GM12891 (cell line): ENCODE measurements at regions not wholly inside any gene's neighbourhood (a gene's known extent, or its start where the extent isn't known, plus 50 kb on each side); places are given as distances from the start of the nearest gene placed in this dataset.

Experiments used
- POLR2A ChIP-seq: IDR thresholded peaks from 2 replicates; pipeline ENCODE4 v1.6.1; 2011; ENCODE audit warnings: low read depth, low read length, control low read depth
- POLR2AphosphoS5 ChIP-seq: IDR thresholded peaks from 2 replicates; pipeline ENCODE4 v1.6.1; 2011; ENCODE audit warnings: low read depth, low read length, control low read depth
- TAF1 ChIP-seq: IDR thresholded peaks from 2 replicates; pipeline ENCODE4 v1.6.1; 2011; ENCODE audit warnings: low read depth, low read length, control low read depth

- TF ChIP-seq TAF1 (no peak), POLR2A (no peak), POLR2AphosphoS5 (no peak)
These were observed 133.7 kb upstream of the MON1B start for GRCh38 chr16:77057161-77057774.
